IPS DF 6.9 (cell line): ENCODE measurements at regions not wholly inside any gene's neighbourhood (a gene's known extent, or its start where the extent isn't known, plus 50 kb on each side); places are given as distances from the start of the nearest gene placed in this dataset.

Experiments used
- DNase-seq: peaks from one replicate; pipeline ENCODE4 v3.0.0-alpha.2; 2013; ENCODE audit warnings: low read depth, low spot score
- H3K27ac ChIP-seq: one replicate; pipeline ENCODE4 v1.5.1; 2013; ENCODE audit warnings: low read length, control low read depth
- H3K27me3 ChIP-seq: 2 replicates; pipeline ENCODE4 v1.6.1; 2013; ENCODE audit warnings: mild to moderate bottlenecking, low read length; ENCODE audit not compliant: control insufficient read depth, insufficient read depth
- H3K36me3 ChIP-seq: 2 replicates; pipeline ENCODE4 v1.6.1; 2013; ENCODE audit warnings: low read length; ENCODE audit not compliant: control insufficient read depth, insufficient read depth
- H3K4me1 ChIP-seq: 2 replicates; pipeline ENCODE4 v1.6.1; 2013; ENCODE audit warnings: low read length; ENCODE audit not compliant: control insufficient read depth, insufficient read depth
- H3K4me3 ChIP-seq: 2 replicates; pipeline ENCODE4 v1.5.1; 2013; ENCODE audit warnings: mild to moderate bottlenecking, low read length
- H3K9me3 ChIP-seq: 2 replicates; pipeline ENCODE4 v1.6.1; 2013; ENCODE audit warnings: low read length, inconsistent platforms; ENCODE audit not compliant: control insufficient read depth, insufficient read depth
- WGBS: extraction: QIAGEN DNeasy Blood & Tissue Kit; methylation state at CpG from one replicate; pipeline ENCODE4 v1.1.7; 2013; ENCODE audit warnings: mixed read lengths, missing lambda C conversion rate; ENCODE audit not compliant: insufficient read length, insufficient coverage; 5-methylcytosine and 5-hydroxymethylcytosine counted together

DNA sequence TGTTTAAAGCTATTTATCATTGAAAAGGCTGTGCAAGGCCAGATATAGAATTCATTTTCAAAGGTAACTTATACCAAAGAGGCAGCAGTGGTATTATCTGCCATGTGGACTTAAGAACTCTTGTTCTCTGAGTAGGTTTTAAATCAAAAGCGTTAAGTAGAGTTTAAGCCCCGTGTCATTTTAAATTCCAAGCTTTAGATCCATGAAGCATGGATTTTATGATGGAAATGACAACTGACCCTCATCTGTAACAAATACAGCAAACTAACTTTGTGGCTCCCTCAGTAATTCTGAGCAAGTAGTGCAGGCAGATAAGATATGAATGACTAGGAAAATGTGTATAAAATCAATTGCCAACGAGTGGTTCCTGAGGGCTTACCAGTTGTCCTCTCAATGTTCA is 247.0 kb downstream of the WDR11 start:
- WGBS, result no CpG with 5 or more reads among the region's 3 CpGs
- Histone ChIP-seq H3K9me3 (no peaks in the 10 kb centered on the region), H3K27me3 (no peaks in the 10 kb centered on the region), H3K36me3 (no peaks in the 10 kb centered on the region), H3K27ac (no peak overlapping the region), H3K4me1 (no peaks in the 10 kb centered on the region), H3K4me3 (no peak overlapping the region)
- no peak for DNase-seq

DNA sequence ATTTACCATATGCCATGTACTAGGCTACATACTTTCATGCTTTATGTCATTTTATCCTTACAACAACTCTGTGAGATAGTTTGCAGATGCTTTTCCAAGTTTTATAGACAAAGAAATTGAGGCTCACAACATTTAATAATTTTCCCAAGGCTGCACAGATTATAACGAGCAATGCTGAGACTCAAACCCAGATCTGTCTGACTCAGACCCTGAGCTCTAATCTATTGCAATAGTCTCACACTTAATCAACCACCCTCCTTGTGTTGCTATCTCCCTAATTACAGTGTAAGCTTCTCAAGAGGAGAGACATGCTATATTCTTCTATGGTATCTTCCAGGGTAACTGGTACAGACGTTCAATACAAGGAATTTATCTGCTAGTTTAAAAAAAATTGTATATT is 247.6 kb downstream of the WDR11 start:
- H3K4me3 ChIP-seq, result no peak overlapping the region

DNA sequence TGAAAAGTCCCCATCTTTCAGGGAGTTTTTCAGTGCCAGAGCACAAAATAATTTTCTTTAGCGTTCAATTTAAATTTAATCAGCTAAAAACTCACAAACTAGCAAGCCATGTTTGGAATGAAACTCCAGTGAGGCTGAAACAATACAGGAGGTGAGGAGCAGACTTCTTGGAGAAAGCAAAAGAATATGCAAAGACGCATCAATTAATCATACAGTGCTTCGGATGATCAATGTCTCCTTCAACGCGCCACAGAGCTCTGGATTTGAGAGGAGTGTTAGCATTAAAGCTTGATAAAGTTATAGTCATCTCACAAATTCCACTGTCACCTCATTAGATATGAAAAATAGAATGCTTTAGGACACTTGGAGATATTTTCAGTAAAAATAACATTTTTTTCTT is 248.0 kb downstream of the WDR11 start:
- Histone ChIP-seq H3K27me3 (no peaks in the 10 kb centered on the region), H3K4me1 (peaks cover under 1% of the 10 kb centered on the region; the same call in 1 of the 2 replicates), H3K27ac (no peak overlapping the region), H3K36me3 (no peaks in the 10 kb centered on the region), H3K4me3 (no peak overlapping the region), H3K9me3 (no peaks in the 10 kb centered on the region)
- no peak for DNase-seq
- WGBS, result no CpG with 5 or more reads among the region's 5 CpGs

More for the DNA sequence above, 247.6 kb downstream of the WDR11 start:
- DNase-seq, result no peak
- Histone ChIP-seq H3K27ac (no peak overlapping the region), H3K4me1 (no peaks in the 10 kb centered on the region), H3K36me3 (no peaks in the 10 kb centered on the region), H3K9me3 (no peaks in the 10 kb centered on the region), H3K27me3 (no peaks in the 10 kb centered on the region)
- WGBS, result no CpG with 5 or more reads among the region's 2 CpGs

DNA sequence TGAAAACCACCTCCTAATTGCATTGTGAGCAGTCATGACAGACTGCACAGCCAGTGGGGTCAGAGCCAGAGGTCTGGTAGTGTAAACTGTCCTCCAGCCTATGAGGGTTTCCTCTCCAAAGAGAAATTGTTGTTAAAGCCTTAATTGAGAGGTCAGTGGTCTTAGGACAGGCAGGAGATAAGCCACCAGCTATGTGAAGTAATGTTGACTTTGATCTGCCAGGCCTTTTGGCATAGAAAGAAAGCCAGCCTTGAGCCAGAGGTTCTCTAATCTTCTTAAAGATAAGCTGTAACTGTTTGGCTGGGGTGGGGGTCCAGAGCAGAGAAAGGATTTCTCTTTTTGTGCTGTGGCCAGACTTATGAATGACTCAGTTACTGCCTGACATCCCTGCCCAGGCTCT is 248.4 kb downstream of the WDR11 start:
- no peak for DNase-seq
- Histone ChIP-seq H3K27ac (no peak overlapping the region), H3K4me1 (peaks cover 4% of the 10 kb centered on the region; the same call in 1 of the 2 replicates), H3K36me3 (no peaks in the 10 kb centered on the region), H3K9me3 (no peaks in the 10 kb centered on the region), H3K27me3 (no peaks in the 10 kb centered on the region), H3K4me3 (no peak overlapping the region)

DNA sequence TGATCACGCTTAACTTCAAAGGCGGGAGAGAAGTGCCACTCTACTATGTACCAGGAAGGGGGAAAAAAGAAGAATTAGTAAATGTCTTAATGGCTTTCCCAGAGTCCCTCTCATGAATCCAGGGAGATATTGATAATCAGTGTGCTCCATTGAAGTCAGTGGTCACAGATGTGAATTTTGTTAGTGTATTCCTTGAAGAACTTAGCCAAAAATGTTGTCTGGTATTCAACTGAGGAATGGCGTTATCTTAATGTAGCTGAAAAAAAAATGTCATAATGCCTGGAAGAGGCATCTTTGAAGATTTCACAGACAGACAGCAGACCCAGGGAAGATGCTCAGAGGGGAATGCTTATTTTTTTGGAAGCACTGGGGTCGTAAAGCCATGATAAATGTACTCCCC is 250.4 kb downstream of the WDR11 start:
- DNase-seq, result no peak
- Histone ChIP-seq H3K9me3 (no peaks in the 10 kb centered on the region), H3K36me3 (no peaks in the 10 kb centered on the region), H3K27ac (no peak overlapping the region), H3K4me1 (peaks cover 5% of the 10 kb centered on the region; the same call in 1 of the 2 replicates), H3K27me3 (no peaks in the 10 kb centered on the region), H3K4me3 (no peak overlapping the region)
- WGBS, result no CpG with 5 or more reads among the region's 4 CpGs

DNA sequence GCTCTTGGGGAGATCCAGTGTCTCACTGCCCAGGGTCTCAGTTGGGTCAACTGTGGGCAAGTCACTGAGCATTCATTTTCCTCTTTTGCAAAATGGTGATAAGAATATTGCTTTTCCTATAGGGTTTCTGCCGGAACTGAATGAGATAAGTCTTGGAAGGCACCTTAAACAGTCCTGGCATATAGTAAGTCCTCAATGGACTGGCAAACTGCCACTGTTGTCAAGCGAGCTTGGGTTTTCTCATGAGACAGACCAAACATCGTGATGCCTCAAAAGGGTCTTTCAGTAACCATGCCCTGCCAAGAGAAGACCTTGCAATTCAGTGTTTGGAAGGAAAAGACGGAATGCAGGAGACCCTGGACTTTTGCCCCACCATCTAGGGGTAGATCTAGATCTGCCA is 251.5 kb downstream of the WDR11 start:
- H3K36me3 ChIP-seq, result no peaks in the 10 kb centered on the region
- no peak for DNase-seq
- WGBS, result no CpG with 5 or more reads among the region's 4 CpGs

DNA sequence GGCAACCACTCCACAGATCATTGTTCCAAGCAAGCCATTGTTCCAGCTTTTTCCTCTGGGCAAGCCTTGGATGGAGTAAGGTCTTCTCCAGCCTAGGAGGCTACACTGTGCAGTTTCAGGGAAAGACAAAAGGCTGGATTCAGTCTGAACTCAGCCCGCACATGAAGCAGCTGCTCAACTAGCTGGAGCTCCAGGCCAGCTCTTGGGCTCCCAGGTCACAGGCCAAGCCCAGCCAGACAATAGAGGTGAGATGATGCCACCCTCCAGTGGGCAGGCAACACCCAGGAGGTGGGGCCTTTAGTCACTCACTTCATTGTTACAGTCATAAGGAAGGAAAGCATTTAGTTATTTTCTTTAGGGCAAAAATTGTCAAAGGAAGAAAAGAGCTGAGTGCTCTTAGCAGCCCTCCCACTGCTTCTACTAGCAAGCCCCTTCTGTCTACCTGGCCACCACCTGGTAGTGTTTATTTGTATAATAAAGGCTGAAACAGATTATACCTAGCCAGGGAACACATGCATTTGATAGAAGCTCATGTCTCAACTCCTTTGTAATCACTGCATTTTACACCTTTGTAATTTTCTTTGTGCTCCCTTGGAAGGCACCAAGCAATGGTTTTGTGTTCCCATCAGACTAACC is 253.4 kb downstream of the WDR11 start:
- no peaks in the 10 kb centered on the region for H3K9me3 ChIP-seq
- peaks cover 5% of the 10 kb centered on the region; the same call in 1 of the 2 replicates for H3K4me1 ChIP-seq
- H3K27ac ChIP-seq, result no peak overlapping the region
- no peak for DNase-seq
- no CpG with 5 or more reads among the region's 1 CpG for WGBS
- H3K36me3 ChIP-seq, result no peaks in the 10 kb centered on the region
- no peak overlapping the region for H3K4me3 ChIP-seq
- no peaks in the 10 kb centered on the region for H3K27me3 ChIP-seq

More for the DNA sequence above, 251.5 kb downstream of the WDR11 start:
- no peaks in the 10 kb centered on the region for H3K27me3 ChIP-seq
- peaks cover 5% of the 10 kb centered on the region; the same call in 1 of the 2 replicates for H3K4me1 ChIP-seq
- no peak overlapping the region for H3K4me3 ChIP-seq
- H3K9me3 ChIP-seq, result no peaks in the 10 kb centered on the region
- no peak overlapping the region for H3K27ac ChIP-seq

DNA sequence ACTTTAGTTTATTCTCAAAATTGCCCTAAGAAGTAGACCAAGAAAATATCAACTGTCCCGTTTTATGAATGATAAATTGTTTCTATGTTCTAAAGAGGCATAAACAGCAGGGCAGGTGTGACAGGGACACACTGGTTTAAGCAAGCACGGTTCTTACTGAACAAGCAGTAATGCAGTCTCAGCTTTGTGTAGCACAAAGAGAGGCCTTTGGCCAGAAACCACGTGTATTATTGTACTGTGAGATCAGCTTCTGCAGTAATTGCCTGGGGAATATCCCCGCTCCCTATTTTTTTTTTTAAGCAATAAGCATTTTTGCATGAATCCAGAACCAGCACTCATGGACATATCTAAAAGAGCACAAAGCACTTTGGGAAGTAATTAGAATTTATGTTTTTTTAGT is 255.4 kb downstream of the WDR11 start:
- no peaks in the 10 kb centered on the region for H3K9me3 ChIP-seq
- H3K27me3 ChIP-seq, result no peaks in the 10 kb centered on the region
- peaks cover 5% of the 10 kb centered on the region; the same call in 1 of the 2 replicates for H3K4me1 ChIP-seq
- DNase-seq, result no peak
- WGBS, result no CpG with 5 or more reads among the region's 4 CpGs
- H3K4me3 ChIP-seq, result no peak overlapping the region
- H3K27ac ChIP-seq, result no peak overlapping the region
- H3K36me3 ChIP-seq, result no peaks in the 10 kb centered on the region

DNA sequence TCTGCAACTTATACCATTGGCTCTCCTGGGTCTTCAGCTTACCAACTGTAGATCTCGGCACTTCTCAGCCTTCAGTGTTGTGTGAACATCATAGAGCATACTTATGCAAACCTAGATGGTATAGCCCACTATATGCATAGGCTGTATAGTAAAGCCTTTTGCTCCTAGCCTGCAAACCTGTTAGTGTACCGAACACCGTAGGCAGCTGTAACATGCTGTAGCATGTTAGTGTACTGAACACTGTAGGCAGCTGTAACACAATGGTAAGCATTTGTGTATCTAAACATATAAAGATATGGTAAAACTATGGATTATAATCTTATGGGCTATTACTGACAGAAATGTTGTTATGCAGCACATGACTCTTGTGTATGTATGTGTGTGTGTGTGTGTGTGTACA is 256.9 kb downstream of the WDR11 start:
- no CpG with 5 or more reads among the region's 3 CpGs for WGBS
- no peak overlapping the region for H3K27ac ChIP-seq
- no peaks in the 10 kb centered on the region for H3K36me3 ChIP-seq
- no peak overlapping the region for H3K4me3 ChIP-seq
- no peaks in the 10 kb centered on the region for H3K27me3 ChIP-seq
- H3K9me3 ChIP-seq, result no peaks in the 10 kb centered on the region
- DNase-seq, result no peak
- peaks cover 6% of the 10 kb centered on the region; the same call in 1 of the 2 replicates for H3K4me1 ChIP-seq

DNA sequence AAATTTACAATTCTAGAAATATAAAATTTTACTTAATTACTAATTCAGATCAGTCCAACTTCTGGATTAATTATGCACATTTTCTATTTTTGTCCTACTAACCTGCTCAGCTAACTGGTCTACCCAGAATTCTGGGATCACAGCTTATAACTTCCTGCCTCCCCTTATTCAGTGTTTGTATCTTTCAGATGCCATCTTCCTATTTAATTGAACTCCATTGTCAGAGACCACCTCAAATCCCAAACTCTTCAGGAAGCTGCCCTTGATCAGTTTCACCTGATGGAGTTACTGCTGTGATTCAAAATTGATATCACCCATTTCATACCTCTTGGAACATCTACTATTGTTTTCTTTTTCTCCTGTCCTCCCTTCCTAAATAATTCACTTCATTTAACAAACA is 259.2 kb downstream of the WDR11 start:
- peaks cover 3% of the 10 kb centered on the region; the same call in 1 of the 2 replicates for H3K4me1 ChIP-seq
- no peak overlapping the region for H3K27ac ChIP-seq
- H3K27me3 ChIP-seq, result no peaks in the 10 kb centered on the region
- no peaks in the 10 kb centered on the region for H3K9me3 ChIP-seq
- DNase-seq, result no peak
- no peaks in the 10 kb centered on the region for H3K36me3 ChIP-seq
- H3K4me3 ChIP-seq, result no peak overlapping the region

DNA sequence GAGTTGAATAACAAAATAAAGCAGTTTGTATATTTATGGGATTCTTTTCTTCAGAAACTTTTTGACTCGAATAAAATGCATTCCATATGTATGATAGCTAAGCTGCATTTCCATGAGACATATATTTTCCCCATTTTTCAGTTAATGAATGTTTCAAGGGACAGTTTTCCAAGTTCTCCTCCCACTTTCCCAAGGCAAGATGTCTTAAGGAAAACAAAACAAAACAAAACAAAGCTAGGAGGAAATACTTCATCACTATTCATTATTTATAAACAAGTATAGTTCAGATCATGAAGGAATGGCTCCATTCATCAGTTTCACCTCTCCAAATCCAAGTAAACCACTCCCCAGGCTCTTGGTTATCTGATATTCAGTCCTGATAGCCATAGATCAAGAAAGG is 261.0 kb downstream of the WDR11 start:
- H3K27ac ChIP-seq, result no peak overlapping the region
- no peak for DNase-seq
- no CpG with 5 or more reads among the region's 1 CpG for WGBS
- H3K27me3 ChIP-seq, result no peaks in the 10 kb centered on the region
- no peaks in the 10 kb centered on the region for H3K36me3 ChIP-seq
- no peak overlapping the region for H3K4me3 ChIP-seq
- no peaks in the 10 kb centered on the region for H3K9me3 ChIP-seq
- peaks cover 3% of the 10 kb centered on the region; the same call in 1 of the 2 replicates for H3K4me1 ChIP-seq
